ENCODE measurements at regions not wholly inside any gene's neighbourhood (a gene's known extent, or its start where the extent isn't known, plus 50 kb on each side); places are given as distances from the start of the nearest gene placed in this dataset.

DNA sequence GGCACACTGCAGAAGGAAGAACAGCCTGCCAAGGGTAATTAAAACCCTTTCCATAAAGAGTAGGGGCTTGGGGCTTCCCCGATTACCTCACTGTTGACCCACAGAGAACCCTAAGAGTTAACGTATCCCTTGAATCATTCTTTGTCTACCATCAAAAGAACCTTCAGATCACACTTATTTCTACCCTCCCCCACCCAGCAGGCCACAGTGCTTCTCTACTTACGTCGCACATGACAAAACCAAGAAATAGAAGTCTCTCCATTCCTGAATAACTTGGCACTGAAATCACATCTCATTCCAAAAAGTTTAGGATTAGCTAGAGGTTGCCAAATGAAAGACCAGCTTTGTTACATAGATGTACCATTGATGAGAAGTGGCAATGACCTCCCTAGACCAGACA, 268.7 kb upstream of the GAS1 start:
- DNase-seq (ENCODE audit: low read depth) (no peak), FAIRE-seq (no peak)
- TF ChIP-seq, protein P1, sequence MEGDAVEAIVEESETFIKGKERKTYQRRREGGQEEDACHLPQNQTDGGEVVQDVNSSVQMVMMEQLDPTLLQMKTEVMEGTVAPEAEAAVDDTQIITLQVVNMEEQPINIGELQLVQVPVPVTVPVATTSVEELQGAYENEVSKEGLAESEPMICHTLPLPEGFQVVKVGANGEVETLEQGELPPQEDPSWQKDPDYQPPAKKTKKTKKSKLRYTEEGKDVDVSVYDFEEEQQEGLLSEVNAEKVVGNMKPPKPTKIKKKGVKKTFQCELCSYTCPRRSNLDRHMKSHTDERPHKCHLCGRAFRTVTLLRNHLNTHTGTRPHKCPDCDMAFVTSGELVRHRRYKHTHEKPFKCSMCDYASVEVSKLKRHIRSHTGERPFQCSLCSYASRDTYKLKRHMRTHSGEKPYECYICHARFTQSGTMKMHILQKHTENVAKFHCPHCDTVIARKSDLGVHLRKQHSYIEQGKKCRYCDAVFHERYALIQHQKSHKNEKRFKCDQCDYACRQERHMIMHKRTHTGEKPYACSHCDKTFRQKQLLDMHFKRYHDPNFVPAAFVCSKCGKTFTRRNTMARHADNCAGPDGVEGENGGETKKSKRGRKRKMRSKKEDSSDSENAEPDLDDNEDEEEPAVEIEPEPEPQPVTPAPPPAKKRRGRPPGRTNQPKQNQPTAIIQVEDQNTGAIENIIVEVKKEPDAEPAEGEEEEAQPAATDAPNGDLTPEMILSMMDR (IDR thresholded peaks at IDR 0.05; ENCODE audit: insufficient read depth, low read length, severe bottlenecking) = no peak
- H3K36me3 ChIP-seq (ENCODE audit: control insufficient read depth, insufficient read depth, low read length) = no peaks in the 10 kb centered on the region
- H3K27me3 ChIP-seq (ENCODE audit: control insufficient read depth, insufficient read depth, low read length) = peaks cover 1% of the 10 kb centered on the region
- H3K4me3 ChIP-seq (ENCODE audit: low read depth, low read length) = no peak overlapping the region

DNA sequence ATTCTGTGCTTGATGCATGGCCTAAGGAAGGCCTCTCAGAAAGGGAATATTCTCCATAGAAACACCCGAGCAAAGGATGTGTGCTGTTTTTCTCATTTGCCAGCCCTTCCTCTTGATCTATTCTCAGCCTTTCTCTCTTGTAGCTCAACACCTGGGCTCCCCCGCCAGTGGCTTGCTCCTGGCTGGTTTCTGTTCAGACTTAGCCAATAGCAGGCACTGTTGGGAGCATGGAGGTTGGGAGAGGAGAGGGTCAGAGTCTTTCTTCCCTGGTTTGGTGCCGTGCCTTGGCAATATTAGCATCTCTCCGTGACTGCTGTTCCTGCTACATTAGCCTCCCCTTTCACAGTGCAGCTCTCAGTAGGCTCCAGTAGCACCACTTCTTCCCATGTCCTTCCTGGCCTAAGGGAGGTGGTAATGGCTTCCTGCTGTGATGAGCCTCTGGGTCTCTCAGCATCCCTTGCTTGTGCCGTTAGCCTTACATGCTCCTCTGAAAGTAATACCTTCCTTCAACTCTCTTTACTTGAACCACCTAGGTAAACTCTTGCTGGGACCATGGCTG, 269.7 kb upstream of the GAS1 start:
- peaks cover 1% of the 10 kb centered on the region for H3K27me3 ChIP-seq (ENCODE audit: control insufficient read depth, insufficient read depth, low read length)
- TF ChIP-seq, protein P1 (IDR thresholded peaks at IDR 0.05; ENCODE audit: insufficient read depth, low read length, severe bottlenecking) = no peak
- no peak overlapping the region for H3K4me3 ChIP-seq (ENCODE audit: low read depth, low read length)
- no peaks in the 10 kb centered on the region for H3K36me3 ChIP-seq (ENCODE audit: control insufficient read depth, insufficient read depth, low read length)
- DNase-seq (ENCODE audit: low read depth) (no peak), FAIRE-seq (no peak)

DNA sequence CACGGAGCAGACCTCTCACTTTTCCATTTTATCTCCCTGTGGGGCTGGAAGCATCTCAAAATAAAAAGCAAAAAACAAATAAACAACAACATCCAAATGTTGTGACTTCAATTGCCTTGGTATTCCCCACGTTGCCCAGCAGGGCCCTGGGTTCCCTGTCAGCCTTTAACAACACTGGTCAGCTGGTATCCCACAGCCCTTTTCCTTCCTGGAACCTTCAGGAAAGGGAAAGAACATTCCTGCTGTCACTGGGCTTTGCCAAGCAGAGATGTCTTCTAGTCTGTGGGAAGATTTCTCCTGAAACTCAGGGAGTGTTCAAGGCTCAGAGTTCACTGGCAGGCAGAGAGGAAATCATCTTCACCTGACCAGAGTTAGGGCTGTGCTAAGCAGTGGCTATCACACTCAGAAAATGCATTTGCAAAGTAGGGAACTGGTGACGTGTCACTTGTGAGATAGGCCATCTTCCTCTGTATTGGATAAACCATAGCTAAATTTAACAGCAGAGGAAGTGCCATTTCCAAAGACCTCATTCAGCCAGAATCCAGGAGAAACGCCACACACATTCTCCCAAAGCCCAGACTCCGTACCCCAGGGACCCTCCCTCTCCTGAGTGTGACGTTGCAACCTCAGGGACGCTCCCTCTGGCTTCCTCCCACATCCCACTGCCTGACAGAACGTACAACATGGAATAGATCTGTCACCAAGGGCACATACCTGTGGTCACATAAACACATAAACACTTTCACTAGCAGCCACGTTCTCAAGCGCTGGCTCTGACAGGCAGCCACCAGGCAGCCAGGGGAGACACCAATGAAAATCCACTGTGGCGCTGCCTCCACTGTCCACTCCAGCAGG, 274.0 kb upstream of the DAPK1 start:
- Histone ChIP-seq H3K4me3 (ENCODE audit: low read depth, low read length) (no peak overlapping the region), H3K36me3 (ENCODE audit: control insufficient read depth, insufficient read depth, low read length) (no peaks in the 10 kb centered on the region), H3K27me3 (ENCODE audit: control insufficient read depth, insufficient read depth, low read length) (no peaks in the 10 kb centered on the region)
- TF ChIP-seq, protein P1 (IDR thresholded peaks at IDR 0.05; ENCODE audit: insufficient read depth, low read length, severe bottlenecking) = no peak
- FAIRE-seq (peak; percentile 7), DNase-seq (ENCODE audit: low read depth) (no peak)

DNA sequence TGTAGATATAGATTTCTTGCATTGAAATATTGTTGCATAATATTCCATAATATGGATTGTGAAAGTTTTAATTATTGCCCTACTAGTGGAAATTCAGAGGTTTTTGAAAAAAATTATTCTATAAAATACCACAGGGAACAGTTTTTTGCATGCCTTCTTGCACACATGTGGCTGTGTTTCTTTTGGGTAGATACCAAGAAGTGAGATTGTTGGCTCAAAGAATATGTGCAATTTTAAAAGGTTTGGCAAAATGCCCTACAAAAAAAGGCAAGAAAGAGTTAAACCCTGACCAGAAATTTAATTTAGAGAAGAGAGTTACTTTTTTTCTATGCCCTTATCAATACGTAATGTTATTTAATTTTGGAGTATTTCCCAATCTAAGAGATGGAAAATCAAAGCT, 270.8 kb upstream of the DAPK1 start:
- Histone ChIP-seq H3K4me3 (ENCODE audit: low read depth, low read length) (no peak overlapping the region), H3K27me3 (ENCODE audit: control insufficient read depth, insufficient read depth, low read length) (no peaks in the 10 kb centered on the region), H3K36me3 (ENCODE audit: control insufficient read depth, insufficient read depth, low read length) (no peaks in the 10 kb centered on the region)
- DNase-seq (ENCODE audit: low read depth) (no peak), FAIRE-seq (no peak)
- TF ChIP-seq, protein P1 (IDR thresholded peaks at IDR 0.05; ENCODE audit: insufficient read depth, low read length, severe bottlenecking) = no peak

DNA sequence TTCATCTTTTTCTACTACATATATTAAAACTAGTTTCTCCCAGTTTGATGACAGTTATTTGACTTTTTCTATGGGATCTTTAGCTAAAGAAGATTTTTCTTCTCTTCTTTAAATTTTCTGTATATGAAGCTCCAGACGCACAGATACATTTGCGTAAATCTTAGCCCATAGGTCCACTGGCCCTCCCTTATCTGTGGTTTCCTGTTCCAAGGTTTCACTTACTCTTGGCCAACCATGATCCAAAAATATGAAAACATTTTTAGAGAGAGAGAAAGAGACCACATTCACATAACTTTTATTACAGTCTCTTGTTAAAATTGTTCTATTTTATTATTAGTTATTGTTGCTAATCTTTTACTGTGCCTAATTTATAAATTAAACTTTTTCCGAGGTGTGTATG, 270.2 kb upstream of the DAPK1 start:
- Histone ChIP-seq H3K27me3 (ENCODE audit: control insufficient read depth, insufficient read depth, low read length) (no peaks in the 10 kb centered on the region), H3K36me3 (ENCODE audit: control insufficient read depth, insufficient read depth, low read length) (no peaks in the 10 kb centered on the region), H3K4me3 (ENCODE audit: low read depth, low read length) (no peak overlapping the region)
- DNase-seq (ENCODE audit: low read depth) (no peak), FAIRE-seq (no peak)
- TF ChIP-seq, protein P1 (IDR thresholded peaks at IDR 0.05; ENCODE audit: insufficient read depth, low read length, severe bottlenecking) = no peak
